Testis (tissue), 2 donors: ENCODE measurements at regions not wholly inside any gene's neighbourhood (a gene's known extent, or its start where the extent isn't known, plus 50 kb on each side); places are given as distances from the start of the nearest gene placed in this dataset.

Source experiments
- CTCF ChIP-seq, 3 experiments: fragments of 450-650 bp in 2 of 3; fragments of 200-600 bp in 1 of 3; sonication (generic) in 1 of 3; IDR thresholded peaks; one replicate each; pipeline ENCODE4 v1.5.1; 2016 to 2019; ENCODE audit warnings: antibody characterized with exemption in 3 of 3, mild to moderate bottlenecking in 2 of 3, moderate library complexity in 1 of 3
- POLR2A ChIP-seq: fragments of 450-650 bp; IDR thresholded peaks from one replicate; pipeline ENCODE4 v1.6.1; 2017; ENCODE audit warnings: antibody characterized with exemption, mild to moderate bottlenecking, moderate library complexity

- TF ChIP-seq CTCF (IDR thresholded peaks at IDR 0.05) (no peak), POLR2A (no peak)
Observed at GRCh38 chr10:121113911-121114310, 262.7 kb downstream of the WDR11 start.
